ENCODE measurements at regions not wholly inside any gene's neighbourhood (a gene's known extent, or its start where the extent isn't known, plus 50 kb on each side); places are given as distances from the start of the nearest gene placed in this dataset.

DNA sequence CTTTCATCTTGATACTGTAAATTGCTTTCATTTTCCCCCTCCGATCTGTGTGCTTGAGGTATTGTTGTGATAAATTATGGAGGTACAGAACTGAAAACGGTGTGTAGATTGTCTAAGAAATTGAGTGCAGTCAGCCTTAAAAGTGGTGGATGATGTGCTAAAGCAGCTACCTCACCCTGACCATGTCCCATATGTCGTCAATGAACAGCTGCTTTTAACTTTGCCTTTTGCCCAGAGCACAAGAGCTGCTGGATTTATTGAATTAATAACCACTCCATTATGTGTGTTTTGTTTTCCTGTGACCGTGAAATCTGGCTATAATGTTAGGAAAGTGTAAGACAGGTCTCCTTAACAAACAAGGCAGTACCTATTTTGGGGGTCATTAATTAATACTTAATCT is 581.9 kb upstream of the PITX2 start:
- TF ChIP-seq, protein P1, sequence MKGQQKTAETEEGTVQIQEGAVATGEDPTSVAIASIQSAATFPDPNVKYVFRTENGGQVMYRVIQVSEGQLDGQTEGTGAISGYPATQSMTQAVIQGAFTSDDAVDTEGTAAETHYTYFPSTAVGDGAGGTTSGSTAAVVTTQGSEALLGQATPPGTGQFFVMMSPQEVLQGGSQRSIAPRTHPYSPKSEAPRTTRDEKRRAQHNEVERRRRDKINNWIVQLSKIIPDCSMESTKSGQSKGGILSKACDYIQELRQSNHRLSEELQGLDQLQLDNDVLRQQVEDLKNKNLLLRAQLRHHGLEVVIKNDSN (IDR thresholded peaks at IDR 0.05): no peak
- TF ChIP-seq YY1 (IDR thresholded peaks at IDR 0.05; ENCODE audit: low read depth) (no peak), NFIC (IDR thresholded peaks at IDR 0.05) (no peak), RAD21 (IDR thresholded peaks at IDR 0.05; ENCODE audit: low read depth) (no peak), TCF12 (IDR thresholded peaks at IDR 0.05; ENCODE audit: low read depth) (no peak)
- TF ChIP-seq, protein P2, sequence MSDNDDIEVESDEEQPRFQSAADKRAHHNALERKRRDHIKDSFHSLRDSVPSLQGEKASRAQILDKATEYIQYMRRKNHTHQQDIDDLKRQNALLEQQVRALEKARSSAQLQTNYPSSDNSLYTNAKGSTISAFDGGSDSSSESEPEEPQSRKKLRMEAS (IDR thresholded peaks at IDR 0.05): no peak

Measured in Ishikawa (cell line).